GM23248 (cell line): ENCODE measurements at regions not wholly inside any gene's neighbourhood (a gene's known extent, or its start where the extent isn't known, plus 50 kb on each side); places are given as distances from the start of the nearest gene placed in this dataset.

Source experiments
- EZH2 ChIP-seq: fragments of 200-600 bp; sonication (generic); IDR thresholded peaks from 2 replicates; pipeline ENCODE4 v1.6.1; 2018; ENCODE audit warnings: antibody characterized with exemption, mild to moderate bottlenecking; ENCODE audit not compliant: insufficient read depth, poor library complexity, severe bottlenecking
- EZH2phosphoT487 ChIP-seq: fragments of 200-600 bp; sonication (generic); IDR thresholded peaks from 2 replicates; pipeline ENCODE4 v1.6.1; 2018; ENCODE audit warnings: antibody characterized with exemption, moderate library complexity, mild to moderate bottlenecking, low read depth; ENCODE audit not compliant: insufficient read depth

- TF ChIP-seq EZH2 (no peak), EZH2phosphoT487 (no peak)
Observed at GRCh38 chr9:135289081-135289491, 190.5 kb upstream of the PPP1R26 start.
